ENCODE measurements at regions not wholly inside any gene's neighbourhood (a gene's known extent, or its start where the extent isn't known, plus 50 kb on each side); places are given as distances from the start of the nearest gene placed in this dataset.

- H3K36me3 ChIP-seq (ENCODE audit: low read depth, missing control alignments): no peaks in the 10 kb centered on the region
- no peaks in the 10 kb centered on the region for H3K4me1 ChIP-seq
- no peak overlapping the region for H3K4me3 ChIP-seq
- H3K9me3 ChIP-seq: no peaks in the 10 kb centered on the region
- no peaks in the 10 kb centered on the region for H3K27me3 ChIP-seq
- no peak for TF ChIP-seq CTCF (IDR thresholded peaks at IDR 0.05)
- TF ChIP-seq POLR2A (IDR thresholded peaks at IDR 0.05): no peak
- 79 to 91% methylated on average over 2 of the region's 2 CpGs for WGBS, 2 donors
- no peak overlapping the region for H3K27ac ChIP-seq
- no peak for DNase-seq
- intact Hi-C loops (cut with DNase I; ENCODE audit: low total_unique reads): no loop called here
Observed at GRCh38 chr2:234853729-234854128, 98.1 kb upstream of the SH3BP4 start.

- 90 to 98% methylated on average over 4 to 5 of the region's 5 CpGs for WGBS, 2 donors
- Histone ChIP-seq H3K9me3 (no peaks in the 10 kb centered on the region), H3K27me3 (no peaks in the 10 kb centered on the region), H3K36me3 (ENCODE audit: low read depth, missing control alignments) (no peaks in the 10 kb centered on the region), H3K27ac (no peak overlapping the region), H3K4me1 (no peaks in the 10 kb centered on the region), H3K4me3 (no peak overlapping the region)
- TF ChIP-seq CTCF (IDR thresholded peaks at IDR 0.05): no peak
- no peak for TF ChIP-seq POLR2A (IDR thresholded peaks at IDR 0.05)
- intact Hi-C loops (cut with DNase I; ENCODE audit: low total_unique reads): no loop called here
- DNase-seq: no peak
Observed at GRCh38 chr2:234852941-234853340, 98.9 kb upstream of the SH3BP4 start.

GRCh38 chr2:234852035-234852434, 99.8 kb upstream of the SH3BP4 start:
- Histone ChIP-seq H3K27me3 (no peaks in the 10 kb centered on the region), H3K4me3 (no peak overlapping the region), H3K36me3 (ENCODE audit: low read depth, missing control alignments) (no peaks in the 10 kb centered on the region), H3K9me3 (no peaks in the 10 kb centered on the region), H3K27ac (no peak overlapping the region), H3K4me1 (no peaks in the 10 kb centered on the region)
- TF ChIP-seq CTCF (IDR thresholded peaks at IDR 0.05) (no peak), POLR2A (IDR thresholded peaks at IDR 0.05) (no peak)
- DNase-seq: no peak
- intact Hi-C loops (cut with DNase I; ENCODE audit: low total_unique reads): no loop called here
- 89 to 90% methylated on average over 1 of the region's 1 CpG for WGBS, 2 donors

- H3K36me3 ChIP-seq (ENCODE audit: low read depth, missing control alignments): no peaks in the 10 kb centered on the region
- no peak overlapping the region for H3K4me3 ChIP-seq
- intact Hi-C loops (cut with DNase I; ENCODE audit: low total_unique reads): no loop called here
- 86 to 94% methylated on average over 5 of the region's 5 CpGs for WGBS, 2 donors
- no peak overlapping the region for H3K27ac ChIP-seq
- no peak for DNase-seq
- H3K9me3 ChIP-seq: no peaks in the 10 kb centered on the region
- no peaks in the 10 kb centered on the region for H3K4me1 ChIP-seq
- TF ChIP-seq POLR2A (IDR thresholded peaks at IDR 0.05) (no peak), CTCF (IDR thresholded peaks at IDR 0.05) (no peak)
- H3K27me3 ChIP-seq: no peaks in the 10 kb centered on the region
Observed at GRCh38 chr2:234851451-234851850, 100.4 kb upstream of the SH3BP4 start.

GRCh38 chr2:234850818-234851217, 101.0 kb upstream of the SH3BP4 start:
- Histone ChIP-seq H3K4me1 (no peaks in the 10 kb centered on the region), H3K9me3 (no peaks in the 10 kb centered on the region), H3K36me3 (ENCODE audit: low read depth, missing control alignments) (no peaks in the 10 kb centered on the region), H3K4me3 (no peak overlapping the region), H3K27ac (no peak overlapping the region), H3K27me3 (no peaks in the 10 kb centered on the region)
- TF ChIP-seq CTCF (IDR thresholded peaks at IDR 0.05) (no peak), POLR2A (IDR thresholded peaks at IDR 0.05) (no peak)
- DNase-seq: no peak
- intact Hi-C loops (cut with DNase I; ENCODE audit: low total_unique reads): no loop called here
- WGBS, 2 donors: 73 to 80% methylated on average over 4 to 5 of the region's 5 CpGs
